ENCODE measurements at regions not wholly inside any gene's neighbourhood (a gene's known extent, or its start where the extent isn't known, plus 50 kb on each side); places are given as distances from the start of the nearest gene placed in this dataset.

DNA sequence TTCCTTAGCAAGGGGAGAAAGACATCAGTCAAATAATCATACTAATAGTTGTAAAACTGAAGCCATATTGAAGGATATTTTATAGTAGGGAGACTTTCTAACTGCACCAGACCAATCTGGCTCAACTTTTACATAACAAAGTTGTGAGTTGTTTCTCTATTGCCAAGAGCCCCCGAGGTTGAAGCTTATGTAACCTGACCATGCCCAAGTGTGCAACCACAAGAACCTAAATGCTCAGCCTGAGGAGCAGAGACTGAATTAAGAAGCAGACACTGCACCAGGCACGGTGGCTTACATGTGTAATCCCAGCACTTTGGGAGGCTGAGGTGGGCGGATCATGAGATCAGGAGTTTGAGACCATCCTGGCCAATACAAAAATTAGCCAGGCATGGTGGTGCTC lies 77.3 kb upstream of the ARMC3 start:
- TF ChIP-seq EP300 (IDR thresholded peaks at IDR 0.05) (no peak), POLR2AphosphoS5 (IDR thresholded peaks at IDR 0.05) (no peak)
- TF ChIP-seq, protein P1, sequence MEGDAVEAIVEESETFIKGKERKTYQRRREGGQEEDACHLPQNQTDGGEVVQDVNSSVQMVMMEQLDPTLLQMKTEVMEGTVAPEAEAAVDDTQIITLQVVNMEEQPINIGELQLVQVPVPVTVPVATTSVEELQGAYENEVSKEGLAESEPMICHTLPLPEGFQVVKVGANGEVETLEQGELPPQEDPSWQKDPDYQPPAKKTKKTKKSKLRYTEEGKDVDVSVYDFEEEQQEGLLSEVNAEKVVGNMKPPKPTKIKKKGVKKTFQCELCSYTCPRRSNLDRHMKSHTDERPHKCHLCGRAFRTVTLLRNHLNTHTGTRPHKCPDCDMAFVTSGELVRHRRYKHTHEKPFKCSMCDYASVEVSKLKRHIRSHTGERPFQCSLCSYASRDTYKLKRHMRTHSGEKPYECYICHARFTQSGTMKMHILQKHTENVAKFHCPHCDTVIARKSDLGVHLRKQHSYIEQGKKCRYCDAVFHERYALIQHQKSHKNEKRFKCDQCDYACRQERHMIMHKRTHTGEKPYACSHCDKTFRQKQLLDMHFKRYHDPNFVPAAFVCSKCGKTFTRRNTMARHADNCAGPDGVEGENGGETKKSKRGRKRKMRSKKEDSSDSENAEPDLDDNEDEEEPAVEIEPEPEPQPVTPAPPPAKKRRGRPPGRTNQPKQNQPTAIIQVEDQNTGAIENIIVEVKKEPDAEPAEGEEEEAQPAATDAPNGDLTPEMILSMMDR (IDR thresholded peaks at IDR 0.05), result no peak
